Nephron (organoid): ENCODE measurements at regions not wholly inside any gene's neighbourhood (a gene's known extent, or its start where the extent isn't known, plus 50 kb on each side); places are given as distances from the start of the nearest gene placed in this dataset.

ENCODE experiments used
- H3K27ac Mint-ChIP-seq, 3 experiments: 2 replicates each; pipeline ENCODE4 v1.8.0; 2020; ENCODE audit warnings: mixed read lengths in 3 of 3, mild to moderate bottlenecking in 2 of 3, moderate library complexity in 1 of 3
- H3K27me3 Mint-ChIP-seq: 2 replicates; pipeline ENCODE4 v1.8.0; 2021; ENCODE audit warnings: low read depth, mild to moderate bottlenecking, moderate library complexity, mixed read lengths
- H3K36me3 Mint-ChIP-seq: 2 replicates; pipeline ENCODE4 v1.8.0; 2020; ENCODE audit warnings: low read depth, mixed read lengths
- H3K4me1 Mint-ChIP-seq: 2 replicates; pipeline ENCODE4 v1.8.0; 2020; ENCODE audit warnings: mixed read lengths
- H3K4me3 Mint-ChIP-seq, 3 experiments: 2 replicates each; pipeline ENCODE4 v1.8.0; 2020; ENCODE audit warnings: mild to moderate bottlenecking in 3 of 3, mixed read lengths in 3 of 3, moderate library complexity in 2 of 3
- H3K9me3 Mint-ChIP-seq: 2 replicates; pipeline ENCODE4 v1.8.0; 2020; ENCODE audit warnings: mixed read lengths
- CTCF ChIP-seq, 3 experiments: fragments of 200-600 bp; sonication (generic); IDR thresholded peaks; one replicate each; pipeline ENCODE4 v1.5.0; 2021; ENCODE audit warnings: antibody characterized with exemption in 3 of 3; ENCODE audit not compliant: unreplicated experiment in 3 of 3

GRCh38 chr3:130820976-130821375 is 72.9 kb upstream of the ATP2C1 start:
- Mint-ChIP-seq H3K27ac (no peak overlapping the region), H3K4me3 (no peak overlapping the region), H3K9me3 (no peaks in the 10 kb centered on the region), H3K36me3 (no peaks in the 10 kb centered on the region), H3K4me1 (peaks cover 6% of the 10 kb centered on the region), H3K27me3 (no peaks in the 10 kb centered on the region)
- no peak for TF ChIP-seq CTCF (IDR thresholded peaks at IDR 0.05; ENCODE audit: unreplicated experiment in 3 of 3)

GRCh38 chr3:130821806-130822205 is 72.1 kb upstream of the ATP2C1 start:
- no peak overlapping the region for H3K4me3 Mint-ChIP-seq
- no peak overlapping the region for H3K27ac Mint-ChIP-seq
- H3K9me3 Mint-ChIP-seq = no peaks in the 10 kb centered on the region
- no peaks in the 10 kb centered on the region for H3K36me3 Mint-ChIP-seq
- H3K27me3 Mint-ChIP-seq = no peaks in the 10 kb centered on the region
- no peak for TF ChIP-seq CTCF (IDR thresholded peaks at IDR 0.05; ENCODE audit: unreplicated experiment in 3 of 3)
- peaks cover 6% of the 10 kb centered on the region for H3K4me1 Mint-ChIP-seq

GRCh38 chr3:130823241-130823884 is 70.5 kb upstream of the ATP2C1 start:
- Mint-ChIP-seq H3K27ac (no peak overlapping the region), H3K27me3 (no peaks in the 10 kb centered on the region), H3K9me3 (no peaks in the 10 kb centered on the region), H3K4me3 (no peak overlapping the region), H3K4me1 (peaks cover 6% of the 10 kb centered on the region), H3K36me3 (no peaks in the 10 kb centered on the region)
- TF ChIP-seq CTCF (IDR thresholded peaks at IDR 0.05; ENCODE audit: unreplicated experiment in 3 of 3) = no peak

GRCh38 chr3:130823996-130824395 is 69.9 kb upstream of the ATP2C1 start:
- TF ChIP-seq CTCF (IDR thresholded peaks at IDR 0.05; ENCODE audit: unreplicated experiment in 3 of 3) = no peak
- peaks cover 6% of the 10 kb centered on the region for H3K4me1 Mint-ChIP-seq
- no peaks in the 10 kb centered on the region for H3K36me3 Mint-ChIP-seq
- no peaks in the 10 kb centered on the region for H3K9me3 Mint-ChIP-seq
- H3K4me3 Mint-ChIP-seq = no peak overlapping the region
- H3K27me3 Mint-ChIP-seq = no peaks in the 10 kb centered on the region
- no peak overlapping the region for H3K27ac Mint-ChIP-seq

- no peak for TF ChIP-seq CTCF (IDR thresholded peaks at IDR 0.05; ENCODE audit: unreplicated experiment in 3 of 3)
- no peaks in the 10 kb centered on the region for H3K27me3 Mint-ChIP-seq
- H3K4me3 Mint-ChIP-seq = no peak overlapping the region
- H3K4me1 Mint-ChIP-seq = peaks cover 6% of the 10 kb centered on the region
- H3K36me3 Mint-ChIP-seq = no peaks in the 10 kb centered on the region
- peak overlapping the region in 1 of 3 experiments; percentile 30 for H3K27ac Mint-ChIP-seq
- H3K9me3 Mint-ChIP-seq = no peaks in the 10 kb centered on the region
Measured at GRCh38 chr3:130825762-130826299, 68.1 kb upstream of the ATP2C1 start.
